ENCODE measurements at regions not wholly inside any gene's neighbourhood (a gene's known extent, or its start where the extent isn't known, plus 50 kb on each side); places are given as distances from the start of the nearest gene placed in this dataset.

- TF ChIP-seq CTCF (IDR thresholded peaks at IDR 0.05; ENCODE audit: partially characterized antibody, unreplicated experiment), result no peak
- Mint-ChIP-seq H3K36me3 (ENCODE audit: unreplicated experiment) (no peaks in the 10 kb centered on the region), H3K4me1 (ENCODE audit: low read depth, unreplicated experiment) (peaks cover 1% of the 10 kb centered on the region), H3K9me3 (ENCODE audit: unreplicated experiment) (no peaks in the 10 kb centered on the region), H3K4me3 (ENCODE audit: unreplicated experiment) (no peak overlapping the region), H3K27me3 (ENCODE audit: unreplicated experiment) (no peaks in the 10 kb centered on the region), H3K27ac (ENCODE audit: unreplicated experiment) (no peak overlapping the region)
- no peak for DNase-seq
Measured at GRCh38 chrX:35664833-35665232, 133.3 kb upstream of the MAGEB16 start.

GRCh38 chrX:35665311-35665710 lies 132.8 kb upstream of the MAGEB16 start:
- Mint-ChIP-seq H3K36me3 (ENCODE audit: unreplicated experiment) (no peaks in the 10 kb centered on the region), H3K27ac (ENCODE audit: unreplicated experiment) (no peak overlapping the region), H3K27me3 (ENCODE audit: unreplicated experiment) (no peaks in the 10 kb centered on the region), H3K9me3 (ENCODE audit: unreplicated experiment) (no peaks in the 10 kb centered on the region), H3K4me1 (ENCODE audit: low read depth, unreplicated experiment) (peaks cover 1% of the 10 kb centered on the region), H3K4me3 (ENCODE audit: unreplicated experiment) (no peak overlapping the region)
- no peak for DNase-seq
- TF ChIP-seq CTCF (IDR thresholded peaks at IDR 0.05; ENCODE audit: partially characterized antibody, unreplicated experiment), result no peak

GRCh38 chrX:35670889-35671288 lies 127.3 kb upstream of the MAGEB16 start:
- no peak for TF ChIP-seq CTCF (IDR thresholded peaks at IDR 0.05; ENCODE audit: partially characterized antibody, unreplicated experiment)
- H3K36me3 Mint-ChIP-seq (ENCODE audit: unreplicated experiment), result no peaks in the 10 kb centered on the region
- no peaks in the 10 kb centered on the region for H3K4me1 Mint-ChIP-seq (ENCODE audit: low read depth, unreplicated experiment)
- no peaks in the 10 kb centered on the region for H3K9me3 Mint-ChIP-seq (ENCODE audit: unreplicated experiment)
- no peak overlapping the region for H3K4me3 Mint-ChIP-seq (ENCODE audit: unreplicated experiment)
- no peak overlapping the region for H3K27ac Mint-ChIP-seq (ENCODE audit: unreplicated experiment)
- DNase-seq, result no peak
- no peaks in the 10 kb centered on the region for H3K27me3 Mint-ChIP-seq (ENCODE audit: unreplicated experiment)

- Mint-ChIP-seq H3K27me3 (ENCODE audit: unreplicated experiment) (no peaks in the 10 kb centered on the region), H3K4me1 (ENCODE audit: low read depth, unreplicated experiment) (no peaks in the 10 kb centered on the region), H3K4me3 (ENCODE audit: unreplicated experiment) (no peak overlapping the region), H3K36me3 (ENCODE audit: unreplicated experiment) (no peaks in the 10 kb centered on the region), H3K9me3 (ENCODE audit: unreplicated experiment) (no peaks in the 10 kb centered on the region), H3K27ac (ENCODE audit: unreplicated experiment) (no peak overlapping the region)
- no peak for TF ChIP-seq CTCF (IDR thresholded peaks at IDR 0.05; ENCODE audit: partially characterized antibody, unreplicated experiment)
- no peak for DNase-seq
Measured at GRCh38 chrX:35675151-35675550, 123.0 kb upstream of the MAGEB16 start.

- no peaks in the 10 kb centered on the region for H3K36me3 Mint-ChIP-seq (ENCODE audit: unreplicated experiment)
- no peaks in the 10 kb centered on the region for H3K9me3 Mint-ChIP-seq (ENCODE audit: unreplicated experiment)
- H3K27ac Mint-ChIP-seq (ENCODE audit: unreplicated experiment), result no peak overlapping the region
Measured at GRCh38 chrX:35680940-35681346, 117.2 kb upstream of the MAGEB16 start.

More at GRCh38 chrX:35680940-35681346, 117.2 kb upstream of the MAGEB16 start:
- H3K4me3 Mint-ChIP-seq (ENCODE audit: unreplicated experiment), result no peak overlapping the region
- TF ChIP-seq CTCF (IDR thresholded peaks at IDR 0.05; ENCODE audit: partially characterized antibody, unreplicated experiment), result no peak
- no peak for DNase-seq
- no peaks in the 10 kb centered on the region for H3K4me1 Mint-ChIP-seq (ENCODE audit: low read depth, unreplicated experiment)
- no peaks in the 10 kb centered on the region for H3K27me3 Mint-ChIP-seq (ENCODE audit: unreplicated experiment)

Measured in glutamatergic neuron (in vitro differentiated cells).